ENCODE measurements at regions not wholly inside any gene's neighbourhood (a gene's known extent, or its start where the extent isn't known, plus 50 kb on each side); places are given as distances from the start of the nearest gene placed in this dataset.

GRCh38 chr11:116426761-116427160 is 346.0 kb downstream of the BUD13 start:
- TF ChIP-seq CTCF (IDR thresholded peaks at IDR 0.05; ENCODE audit: low read depth, low read length, poor library complexity, severe bottlenecking) (no peak), EZH2phosphoT487 (IDR thresholded peaks at IDR 0.05; ENCODE audit: borderline replicate concordance, low read length) (no peak)

Data from DOHH2 (cell line).